ENCODE measurements at regions not wholly inside any gene's neighbourhood (a gene's known extent, or its start where the extent isn't known, plus 50 kb on each side); places are given as distances from the start of the nearest gene placed in this dataset.

DNA sequence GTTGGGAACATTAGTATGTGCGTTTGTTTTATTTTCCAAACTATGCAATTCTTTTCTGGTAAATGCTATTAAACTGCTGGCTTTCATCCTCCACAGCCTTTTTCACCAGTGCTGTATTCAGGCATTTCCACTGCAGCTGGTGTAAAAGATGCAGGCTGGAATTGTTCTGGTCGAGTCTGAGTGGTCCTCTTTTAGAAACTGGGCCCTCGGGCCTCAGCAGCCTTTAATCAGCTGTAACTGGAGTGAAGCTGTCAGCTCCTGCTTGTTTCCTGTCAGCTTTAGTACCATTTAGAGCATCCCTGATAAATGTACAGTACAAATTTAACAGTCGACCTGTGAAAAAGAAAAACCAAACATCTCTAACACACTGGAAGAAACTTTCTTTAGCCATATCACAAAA, 979.6 kb downstream of the TFAP2A start:
- ATAC-seq (no peak), DNase-seq (no peak)
- Mint-ChIP-seq H3K4me3 (no peak overlapping the region), H3K27ac (no peak overlapping the region), H3K9me3 (peaks cover 0 to 6% of the 10 kb centered on the region in 2 donors), H3K27me3 (no peaks in the 10 kb centered on the region), H3K4me1 (no peaks in the 10 kb centered on the region)

DNA sequence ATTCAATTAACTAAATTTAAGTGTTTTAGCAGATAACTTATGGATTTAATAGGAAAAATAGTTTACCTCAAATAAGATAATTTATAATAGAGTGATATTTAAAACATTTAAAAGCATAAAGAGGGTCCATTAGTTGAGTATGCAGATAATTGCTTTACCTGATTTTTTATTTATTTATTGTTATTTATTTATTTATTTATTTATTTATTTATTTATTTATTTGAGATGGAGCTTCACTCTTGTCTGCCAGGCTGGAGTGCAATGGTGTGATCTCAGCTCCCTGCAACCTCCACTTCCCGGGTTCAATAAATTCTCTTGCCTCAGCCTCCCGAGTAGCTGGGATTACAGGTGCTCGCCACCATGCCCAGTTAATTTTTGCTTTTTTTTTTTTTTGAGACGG, 982.9 kb downstream of the TFAP2A start:
- Mint-ChIP-seq H3K4me1 (no peaks in the 10 kb centered on the region), H3K27ac (no peak overlapping the region), H3K9me3 (peaks cover 0 to 6% of the 10 kb centered on the region in 2 donors), H3K4me3 (no peak overlapping the region), H3K27me3 (no peaks in the 10 kb centered on the region)
- no peak for ATAC-seq
- DNase-seq: no peak

DNA sequence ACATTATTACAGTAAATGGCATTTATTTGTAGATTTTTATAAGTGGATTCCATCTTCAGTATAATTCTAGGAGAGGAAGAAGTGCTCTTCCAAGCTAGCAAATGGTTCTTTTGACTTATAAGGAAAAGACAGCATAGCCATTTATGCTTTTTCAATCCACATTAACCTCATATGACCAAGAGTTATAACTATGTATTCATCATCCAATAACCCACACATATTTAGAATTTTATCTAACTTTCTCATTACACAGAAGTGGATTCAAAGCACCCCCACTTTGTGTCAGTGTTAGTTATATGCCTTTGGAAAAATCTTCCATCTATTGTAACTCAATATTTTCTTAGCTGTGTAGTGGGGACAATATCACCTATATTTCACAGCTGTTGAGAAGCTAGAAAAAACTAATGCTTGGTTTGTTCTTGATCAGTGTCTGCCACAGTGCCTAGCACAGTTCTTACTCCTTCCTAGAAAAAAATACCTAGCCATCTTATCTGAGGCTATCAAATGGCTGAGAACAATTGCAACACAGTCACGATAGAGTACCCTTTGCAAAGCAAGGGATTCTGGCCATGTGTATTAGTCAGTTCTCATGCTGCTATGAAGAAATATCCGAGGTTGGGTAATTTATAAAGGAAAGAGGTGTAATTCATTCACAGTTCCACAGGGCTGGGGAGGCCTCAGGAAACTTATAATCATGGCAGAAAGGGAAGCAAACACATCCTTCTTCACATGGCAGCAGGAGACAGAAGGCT, 986.3 kb downstream of the TFAP2A start:
- Mint-ChIP-seq H3K27ac (no peak overlapping the region), H3K27me3 (no peaks in the 10 kb centered on the region), H3K4me1 (no peaks in the 10 kb centered on the region), H3K4me3 (no peak overlapping the region), H3K9me3 (peaks cover 0 to 6% of the 10 kb centered on the region in 2 donors)
- DNase-seq (no peak), ATAC-seq (no peak)

DNA sequence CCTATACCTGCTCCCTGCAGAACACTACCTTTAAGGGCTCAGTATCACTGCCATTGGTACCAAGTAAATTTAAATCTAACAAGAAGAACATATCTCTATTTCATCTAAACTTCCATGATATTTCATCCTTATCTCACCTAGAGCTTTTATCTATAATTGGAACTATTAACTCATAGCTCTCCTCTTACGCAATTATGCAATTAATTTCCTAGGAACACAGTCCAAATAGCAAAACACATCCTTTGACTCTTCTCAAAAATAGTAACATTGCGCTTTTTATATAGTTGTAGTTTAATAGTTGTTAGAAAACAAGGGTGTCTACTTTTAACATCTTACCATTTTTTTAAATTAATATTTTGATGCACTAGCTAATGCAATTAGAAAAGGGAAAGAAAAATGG, 986.8 kb upstream of the SLC35B3 start:
- ATAC-seq (no peak), DNase-seq (no peak)
- H3K27ac Mint-ChIP-seq: no peak overlapping the region
- no peaks in the 10 kb centered on the region for H3K4me1 Mint-ChIP-seq
- H3K27me3 Mint-ChIP-seq: no peaks in the 10 kb centered on the region
- H3K9me3 Mint-ChIP-seq: peaks cover 0 to 4% of the 10 kb centered on the region in 2 donors
- H3K4me3 Mint-ChIP-seq: no peak overlapping the region

- Mint-ChIP-seq H3K4me1 (no peaks in the 10 kb centered on the region), H3K4me3 (no peak overlapping the region), H3K27ac (no peak overlapping the region), H3K9me3 (peaks cover 0 to 4% of the 10 kb centered on the region in 2 donors), H3K27me3 (no peaks in the 10 kb centered on the region)
- ATAC-seq: no peak
- no peak for DNase-seq
Measured at GRCh38 chr6:9420316-9421015, 985.1 kb upstream of the SLC35B3 start.

DNA sequence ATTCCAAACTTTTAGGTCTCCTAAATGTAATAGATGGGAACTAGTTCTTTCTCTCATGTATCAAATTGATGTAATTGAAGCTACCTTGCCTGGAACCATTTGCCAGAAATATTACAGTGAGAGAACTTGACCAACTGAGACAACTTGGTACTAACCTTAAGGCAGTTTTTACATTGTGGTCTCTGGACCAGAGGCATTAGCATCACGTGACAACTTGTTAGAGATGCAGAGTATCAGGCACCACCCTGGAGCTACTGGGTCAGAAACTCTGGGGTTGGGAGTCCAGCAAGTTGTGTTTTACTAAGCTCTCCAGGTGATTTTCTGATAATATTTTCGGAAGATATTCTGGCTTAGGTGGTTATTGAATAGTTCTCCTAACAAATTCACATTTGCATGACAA, 982.1 kb upstream of the SLC35B3 start:
- Mint-ChIP-seq H3K9me3 (peaks cover 0 to 4% of the 10 kb centered on the region in 2 donors), H3K4me1 (no peaks in the 10 kb centered on the region), H3K4me3 (no peak overlapping the region), H3K27me3 (no peaks in the 10 kb centered on the region), H3K27ac (no peak overlapping the region)
- DNase-seq (no peak), ATAC-seq (no peak)

DNA sequence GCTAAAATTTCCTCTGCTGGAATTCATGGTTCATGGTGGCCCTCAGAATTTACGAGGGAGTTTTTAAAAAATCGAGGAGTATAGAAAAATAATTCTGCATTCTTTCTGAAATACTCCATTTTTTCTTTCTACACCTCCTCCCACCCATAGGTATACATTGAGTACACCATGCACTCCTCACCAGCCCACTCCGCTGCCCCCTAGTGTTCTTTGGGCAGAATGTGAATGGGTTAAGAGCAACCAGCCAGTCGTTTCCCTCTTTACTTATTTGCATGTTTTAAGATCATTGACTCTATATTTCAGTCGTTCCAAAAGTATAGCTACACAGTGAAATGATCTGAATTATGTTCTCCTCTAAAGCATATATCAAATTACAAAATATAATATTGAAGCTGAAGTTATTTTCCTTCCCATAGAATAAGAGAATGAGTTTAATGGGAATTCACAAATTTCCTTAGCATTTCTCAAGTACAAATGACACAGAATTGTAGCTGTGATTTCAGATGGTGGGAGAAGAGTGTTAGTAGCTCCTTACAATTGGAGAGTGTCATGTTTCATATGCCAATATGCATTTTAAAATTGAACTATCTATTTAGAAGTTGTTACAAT, 977.7 kb upstream of the SLC35B3 start:
- no peaks in the 10 kb centered on the region for H3K27me3 Mint-ChIP-seq
- no peak overlapping the region for H3K27ac Mint-ChIP-seq
- DNase-seq: no peak
- peak; percentile 64 for ATAC-seq
- H3K9me3 Mint-ChIP-seq: no peaks in the 10 kb centered on the region
- no peaks in the 10 kb centered on the region for H3K4me1 Mint-ChIP-seq
- no peak overlapping the region for H3K4me3 Mint-ChIP-seq

DNA sequence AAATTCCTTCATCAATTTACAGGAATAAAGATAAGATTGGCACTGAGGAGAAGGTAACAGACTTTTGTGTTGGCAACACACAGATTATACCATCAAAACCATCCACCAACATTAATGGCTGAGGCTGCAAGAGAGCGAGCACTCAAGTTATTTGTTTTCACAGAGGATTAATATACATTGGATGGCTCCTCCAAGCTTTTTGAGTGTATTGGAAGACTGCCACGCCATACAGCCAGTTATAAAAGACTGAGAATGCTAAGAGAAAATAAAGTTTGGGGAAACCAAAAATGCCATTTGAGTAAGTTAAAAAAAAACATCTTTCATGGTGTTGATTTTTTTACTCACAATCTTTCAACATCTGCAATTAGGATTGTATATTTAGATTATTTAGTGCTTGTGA, 973.8 kb upstream of the SLC35B3 start:
- no peak overlapping the region for H3K4me3 Mint-ChIP-seq
- peaks cover 3 to 12% of the 10 kb centered on the region in 2 donors for H3K9me3 Mint-ChIP-seq
- no peaks in the 10 kb centered on the region for H3K27me3 Mint-ChIP-seq
- no peak for DNase-seq
- H3K27ac Mint-ChIP-seq: no peak overlapping the region
- no peak for ATAC-seq
- no peaks in the 10 kb centered on the region for H3K4me1 Mint-ChIP-seq

DNA sequence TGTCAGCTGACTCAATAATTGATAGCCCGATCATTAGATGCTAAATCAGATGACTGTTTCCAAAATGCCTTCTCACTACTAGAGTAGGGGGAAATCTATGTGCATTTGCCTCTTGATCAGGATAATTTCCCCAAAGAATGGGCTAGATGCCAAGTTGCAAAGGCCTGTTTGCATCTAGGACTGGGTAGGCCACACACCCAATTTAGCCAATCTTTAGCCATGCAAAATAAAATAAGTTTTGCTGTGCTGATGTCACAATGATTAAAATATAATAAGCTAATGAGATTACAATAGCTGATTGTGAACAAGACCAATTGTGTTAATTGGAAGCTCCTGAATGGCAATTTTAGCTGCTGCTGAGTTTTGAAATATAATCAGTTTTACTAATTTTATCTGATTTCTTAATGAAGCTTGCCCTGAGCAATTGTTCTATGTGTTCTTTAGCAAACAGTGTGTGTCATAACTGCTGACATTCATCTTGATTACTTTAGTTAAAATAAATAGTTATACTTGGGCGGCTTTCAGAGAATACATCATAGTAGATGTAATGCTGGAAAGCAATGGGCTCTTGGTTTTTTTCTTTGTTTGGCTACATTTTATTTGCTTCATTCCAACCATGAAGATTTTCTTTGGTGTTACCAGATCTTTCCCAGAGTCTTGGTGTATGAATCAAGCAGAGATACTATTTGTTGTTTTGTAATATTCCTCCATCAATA, 973.2 kb upstream of the SLC35B3 start:
- no peak overlapping the region for H3K27ac Mint-ChIP-seq

GRCh38 chr6:9405825-9406224, 970.5 kb upstream of the SLC35B3 start:
- no peak for ATAC-seq
- Mint-ChIP-seq H3K4me3 (no peak overlapping the region), H3K27ac (no peak overlapping the region), H3K27me3 (no peaks in the 10 kb centered on the region), H3K4me1 (no peaks in the 10 kb centered on the region), H3K9me3 (peaks cover 3 to 12% of the 10 kb centered on the region in 2 donors)
- no peak for DNase-seq

More for the DNA sequence above, 973.2 kb upstream of the SLC35B3 start:
- Mint-ChIP-seq H3K9me3 (peaks cover 3 to 12% of the 10 kb centered on the region in 2 donors), H3K27me3 (no peaks in the 10 kb centered on the region), H3K4me1 (no peaks in the 10 kb centered on the region), H3K4me3 (no peak overlapping the region)
- ATAC-seq: no peak
- DNase-seq: no peak

DNA sequence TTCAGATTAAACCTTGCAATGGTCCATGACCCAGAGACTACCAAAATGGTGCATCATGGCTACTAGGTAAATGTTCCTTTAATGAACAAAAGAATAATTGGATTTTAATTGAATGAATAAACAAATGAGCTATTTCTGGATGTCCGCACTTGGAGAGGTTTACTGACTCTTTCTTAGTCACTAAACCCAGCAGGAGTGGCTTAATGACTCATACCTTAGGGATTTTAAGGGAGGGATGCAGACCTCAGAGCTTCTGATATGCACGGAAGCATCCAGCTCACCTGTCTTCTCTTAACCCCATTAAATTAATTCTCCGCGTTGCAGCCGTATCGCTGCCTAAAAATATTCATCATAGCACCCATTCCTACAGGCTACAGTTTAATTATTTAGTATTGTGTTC, 970.0 kb upstream of the SLC35B3 start:
- H3K9me3 Mint-ChIP-seq: peaks cover 8 to 12% of the 10 kb centered on the region in 2 donors
- H3K27me3 Mint-ChIP-seq: no peaks in the 10 kb centered on the region
- H3K4me1 Mint-ChIP-seq: no peaks in the 10 kb centered on the region
- no peak for ATAC-seq
- no peak for DNase-seq
- H3K27ac Mint-ChIP-seq: no peak overlapping the region
- no peak overlapping the region for H3K4me3 Mint-ChIP-seq

DNA sequence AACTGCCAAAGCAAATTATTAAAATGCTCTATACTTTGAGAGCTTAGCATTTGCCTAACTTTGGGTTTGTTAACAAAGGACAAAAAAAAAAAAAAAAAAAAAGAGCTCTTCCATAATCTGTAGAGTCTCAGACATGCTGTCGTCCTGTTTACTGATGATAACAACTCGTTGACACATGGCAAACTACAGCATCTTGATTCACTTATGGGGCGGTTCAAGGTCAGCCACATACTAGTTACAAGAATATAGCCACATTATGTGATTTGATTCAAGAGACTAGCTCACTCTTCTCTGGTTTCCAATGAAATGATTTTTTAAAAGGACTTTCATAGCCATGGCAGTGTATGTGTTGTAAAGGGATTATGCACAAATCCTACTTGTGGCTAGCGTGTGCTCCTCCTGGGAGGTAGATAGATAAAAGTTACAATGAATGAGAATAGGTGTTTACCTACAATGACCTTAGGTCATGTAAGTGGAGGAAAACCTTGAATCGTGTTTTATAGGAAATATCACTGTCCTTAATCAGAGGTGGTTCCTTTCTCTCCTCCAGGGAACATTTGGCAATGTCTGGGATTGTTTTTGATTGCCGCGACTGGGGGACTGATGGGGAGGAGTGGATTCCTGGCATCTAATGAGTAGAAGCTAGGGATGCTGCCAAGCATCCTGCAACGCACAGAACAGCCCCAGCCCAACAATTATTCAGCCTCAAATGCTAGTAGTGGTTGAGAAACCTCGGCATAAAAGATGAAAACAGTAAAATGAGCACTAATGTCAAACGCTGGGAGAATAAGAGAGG, 969.2 kb upstream of the SLC35B3 start:
- Mint-ChIP-seq H3K27ac (no peak overlapping the region), H3K4me3 (no peak overlapping the region), H3K4me1 (no peaks in the 10 kb centered on the region), H3K9me3 (peaks cover 9 to 12% of the 10 kb centered on the region in 2 donors), H3K27me3 (no peaks in the 10 kb centered on the region)
- no peak for DNase-seq
- no peak for ATAC-seq

- DNase-seq (no peak), ATAC-seq (no peak)
- H3K9me3 Mint-ChIP-seq: peaks cover 9 to 12% of the 10 kb centered on the region in 2 donors
- H3K27me3 Mint-ChIP-seq: no peaks in the 10 kb centered on the region
- H3K4me1 Mint-ChIP-seq: no peaks in the 10 kb centered on the region
- H3K4me3 Mint-ChIP-seq: no peak overlapping the region
- H3K27ac Mint-ChIP-seq: no peak overlapping the region
Measured at GRCh38 chr6:9403736-9404135, 968.4 kb upstream of the SLC35B3 start.

DNA sequence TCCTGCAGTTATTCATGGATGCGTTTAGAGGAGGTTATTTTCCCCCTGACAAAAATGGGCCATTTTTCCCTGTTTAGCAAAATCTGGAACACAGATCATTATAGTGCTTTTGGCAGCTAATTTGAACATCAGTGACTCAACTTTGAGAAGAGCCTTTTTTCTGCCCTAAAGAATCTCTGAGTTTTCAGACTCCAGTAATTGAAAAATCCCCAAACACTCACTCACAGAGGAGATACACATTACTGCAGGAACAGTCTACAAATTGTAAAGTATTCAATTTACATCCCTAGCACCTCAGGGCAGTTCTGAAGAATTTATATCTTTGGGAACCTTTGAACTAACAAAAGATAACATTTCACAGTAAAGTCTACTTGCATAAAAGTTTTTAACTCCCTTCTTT, 966.6 kb upstream of the SLC35B3 start:
- Mint-ChIP-seq H3K4me3 (no peak overlapping the region), H3K9me3 (peaks cover 9 to 12% of the 10 kb centered on the region in 2 donors), H3K27ac (no peak overlapping the region), H3K4me1 (no peaks in the 10 kb centered on the region), H3K27me3 (no peaks in the 10 kb centered on the region)
- DNase-seq: no peak
- no peak for ATAC-seq

DNA sequence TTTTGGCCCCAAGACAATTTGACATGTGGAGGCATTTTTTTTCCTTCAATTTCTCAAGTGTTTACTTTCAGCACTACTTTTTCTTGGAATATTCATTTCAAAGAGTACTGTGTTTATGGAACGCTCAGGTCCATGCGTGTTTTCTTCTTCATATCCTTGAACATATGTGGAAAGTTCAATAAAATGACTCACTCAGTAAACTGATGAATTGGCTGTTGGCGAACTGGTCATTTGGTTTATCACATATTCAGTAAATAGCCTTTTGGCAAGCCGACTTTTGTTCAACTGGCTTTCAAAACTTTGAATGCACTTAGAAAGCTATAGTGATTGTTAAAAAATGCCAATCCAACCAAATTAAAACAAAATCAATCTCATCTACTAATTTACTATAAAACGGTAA, 964.6 kb upstream of the SLC35B3 start:
- Mint-ChIP-seq H3K4me1 (no peaks in the 10 kb centered on the region), H3K27ac (no peak overlapping the region)
- DNase-seq: no peak

More for the DNA sequence above, 964.6 kb upstream of the SLC35B3 start:
- Mint-ChIP-seq H3K27me3 (no peaks in the 10 kb centered on the region), H3K9me3 (peaks cover 6% of the 10 kb centered on the region in 2 donors), H3K4me3 (no peak overlapping the region)
- no peak for ATAC-seq

All from stimulated activated naive CD8-positive, alpha-beta T cell treated with anti-CD3 and anti-CD28 coated beads, Interleukin-15, amount 100 ng/mL, for 72 hours (primary cell).